ENCODE measurements at regions not wholly inside any gene's neighbourhood (a gene's known extent, or its start where the extent isn't known, plus 50 kb on each side); places are given as distances from the start of the nearest gene placed in this dataset.

DNA sequence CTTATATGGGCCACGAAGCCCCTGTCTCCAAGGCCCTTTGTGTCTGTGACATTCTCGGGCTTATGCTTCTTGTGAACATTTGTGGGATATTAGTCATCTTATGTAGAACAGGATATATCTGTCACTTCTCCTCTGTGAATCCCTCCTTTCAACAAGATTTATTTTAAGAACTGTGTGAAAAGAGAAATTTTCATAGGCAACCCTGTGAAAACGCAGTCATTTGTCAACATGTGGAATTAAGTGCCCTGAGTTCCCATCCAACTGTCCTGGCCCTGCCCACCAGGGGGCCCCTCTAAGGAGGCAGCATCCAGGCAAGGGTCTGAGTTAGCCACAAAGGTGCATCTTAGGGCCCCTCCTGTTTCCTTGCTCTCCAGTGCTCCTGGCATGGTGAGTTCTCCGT is 76.8 kb upstream of the CHRNA7 start:
- Histone ChIP-seq H3K27me3 (ENCODE audit: control insufficient read depth in 1 of 2, insufficient read depth in 2 of 2, low read length in 2 of 2) (peaks cover 7 to 8% of the 10 kb centered on the region in 2 donors), H3K9ac (ENCODE audit: low read length in 2 of 2) (no peak overlapping the region), H3K9me3 (ENCODE audit: control insufficient read depth in 2 of 2, low read length in 2 of 2) (peaks cover 4 to 5% of the 10 kb centered on the region in 2 donors), H3K4me3 (ENCODE audit: low read length in 2 of 2) (no peak overlapping the region), H3K4me1 (ENCODE audit: control insufficient read depth, insufficient read depth, low read length) (no peaks in the 10 kb centered on the region), H3K36me3 (ENCODE audit: control insufficient read depth in 2 of 2, insufficient read depth in 2 of 2, low read length in 2 of 2) (no peaks in the 10 kb centered on the region), H3K27ac (ENCODE audit: low read length) (no peak overlapping the region)

GRCh38 chr15:31954374-31955172 is 75.7 kb upstream of the CHRNA7 start:
- H3K36me3 ChIP-seq (ENCODE audit: control insufficient read depth in 2 of 2, insufficient read depth in 2 of 2, low read length in 2 of 2), result no peaks in the 10 kb centered on the region
- peaks cover 4 to 12% of the 10 kb centered on the region in 2 donors for H3K9me3 ChIP-seq (ENCODE audit: control insufficient read depth in 2 of 2, low read length in 2 of 2)
- H3K27me3 ChIP-seq (ENCODE audit: control insufficient read depth in 1 of 2, insufficient read depth in 2 of 2, low read length in 2 of 2), result peaks cover 7 to 8% of the 10 kb centered on the region in 2 donors
- no peak overlapping the region for H3K4me3 ChIP-seq (ENCODE audit: low read length in 2 of 2)
- H3K4me1 ChIP-seq (ENCODE audit: control insufficient read depth, insufficient read depth, low read length), result no peaks in the 10 kb centered on the region
- no peak overlapping the region for H3K27ac ChIP-seq (ENCODE audit: low read length)
- H3K9ac ChIP-seq (ENCODE audit: low read length in 2 of 2), result no peak overlapping the region

DNA sequence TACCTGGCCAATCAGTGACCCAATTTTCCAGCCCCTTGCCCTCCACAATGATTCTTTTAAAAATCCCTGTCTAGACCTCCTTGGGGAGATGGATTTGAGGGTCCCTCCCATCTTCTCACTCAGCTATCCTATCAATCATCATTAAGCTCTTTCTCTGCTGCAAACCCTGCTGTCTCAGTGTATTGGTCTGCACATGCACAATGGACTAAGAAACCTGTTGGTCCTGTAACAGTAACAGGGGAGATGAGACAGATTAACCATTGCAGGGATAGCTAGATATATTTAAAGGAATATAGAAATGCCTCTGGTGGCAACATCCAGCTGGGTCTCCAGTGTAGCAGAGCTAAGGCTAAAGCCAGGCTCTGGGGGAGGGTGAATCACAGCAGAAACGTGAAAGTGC is 74.6 kb upstream of the CHRNA7 start:
- Histone ChIP-seq H3K9ac (ENCODE audit: low read length in 2 of 2) (no peak overlapping the region), H3K36me3 (ENCODE audit: control insufficient read depth in 2 of 2, insufficient read depth in 2 of 2, low read length in 2 of 2) (no peaks in the 10 kb centered on the region), H3K4me1 (ENCODE audit: control insufficient read depth, insufficient read depth, low read length) (no peaks in the 10 kb centered on the region), H3K9me3 (ENCODE audit: control insufficient read depth in 2 of 2, low read length in 2 of 2) (peaks cover 4 to 12% of the 10 kb centered on the region in 2 donors), H3K4me3 (ENCODE audit: low read length in 2 of 2) (no peak overlapping the region), H3K27me3 (ENCODE audit: control insufficient read depth in 1 of 2, insufficient read depth in 2 of 2, low read length in 2 of 2) (peaks cover 7 to 8% of the 10 kb centered on the region in 2 donors), H3K27ac (ENCODE audit: low read length) (no peak overlapping the region)

DNA sequence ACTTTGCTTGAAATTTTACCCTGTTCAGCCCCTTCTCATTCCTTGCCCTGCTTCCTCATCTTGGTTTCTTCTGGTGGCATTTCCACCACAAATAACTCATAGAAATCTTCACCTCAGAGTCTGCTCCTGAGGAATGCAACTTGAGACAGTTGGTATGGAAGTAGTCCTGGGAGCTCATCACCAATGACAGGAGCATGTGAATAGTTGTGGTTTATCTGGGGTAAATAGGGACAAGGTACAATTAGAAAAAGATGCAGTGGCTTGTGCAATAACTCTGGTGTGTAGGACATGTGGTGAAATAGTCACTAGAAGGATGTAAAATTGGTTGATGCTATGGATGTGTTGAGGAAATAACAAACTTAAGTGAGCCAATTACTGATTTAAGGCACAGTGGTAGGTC is 72.7 kb upstream of the CHRNA7 start:
- Histone ChIP-seq H3K9ac (ENCODE audit: low read length in 2 of 2) (no peak overlapping the region), H3K4me1 (ENCODE audit: control insufficient read depth, insufficient read depth, low read length) (no peaks in the 10 kb centered on the region), H3K27me3 (ENCODE audit: control insufficient read depth in 1 of 2, insufficient read depth in 2 of 2, low read length in 2 of 2) (peaks cover 7 to 8% of the 10 kb centered on the region in 2 donors), H3K27ac (ENCODE audit: low read length) (no peak overlapping the region), H3K9me3 (ENCODE audit: control insufficient read depth in 2 of 2, low read length in 2 of 2) (peaks cover 4 to 12% of the 10 kb centered on the region in 2 donors), H3K4me3 (ENCODE audit: low read length in 2 of 2) (no peak overlapping the region), H3K36me3 (ENCODE audit: control insufficient read depth in 2 of 2, insufficient read depth in 2 of 2, low read length in 2 of 2) (no peaks in the 10 kb centered on the region)

GRCh38 chr15:31964586-31965307 is 65.6 kb upstream of the CHRNA7 start:
- Histone ChIP-seq H3K27me3 (ENCODE audit: control insufficient read depth in 1 of 2, insufficient read depth in 2 of 2, low read length in 2 of 2) (peaks cover 2 to 4% of the 10 kb centered on the region in 2 donors), H3K4me3 (ENCODE audit: low read length in 2 of 2) (no peak overlapping the region), H3K27ac (ENCODE audit: low read length) (no peak overlapping the region), H3K9me3 (ENCODE audit: control insufficient read depth in 2 of 2, low read length in 2 of 2) (peaks cover 0 to 2% of the 10 kb centered on the region in 2 donors), H3K4me1 (ENCODE audit: control insufficient read depth, insufficient read depth, low read length) (no peaks in the 10 kb centered on the region), H3K36me3 (ENCODE audit: control insufficient read depth in 2 of 2, insufficient read depth in 2 of 2, low read length in 2 of 2) (no peaks in the 10 kb centered on the region), H3K9ac (ENCODE audit: low read length in 2 of 2) (no peak overlapping the region)

DNA sequence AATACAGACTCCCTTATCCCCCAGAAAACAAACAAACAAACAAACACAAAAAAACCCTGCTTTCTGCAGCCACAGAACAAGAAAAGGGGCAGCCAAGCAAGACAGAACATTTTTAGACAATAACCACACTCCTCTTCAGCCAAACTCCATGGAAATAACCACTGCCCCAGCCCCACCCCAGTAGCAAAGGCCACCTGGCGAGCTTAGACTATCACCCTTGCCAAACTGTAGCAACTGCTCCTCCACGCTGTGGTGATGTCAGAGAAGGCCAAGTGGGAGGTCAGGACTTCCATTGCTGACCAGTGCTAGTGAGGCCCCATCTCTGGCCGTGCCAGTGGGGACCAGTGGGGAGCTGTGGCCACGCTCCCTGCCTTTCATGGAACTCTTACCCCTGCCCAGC is 60.3 kb upstream of the CHRNA7 start:
- H3K36me3 ChIP-seq (ENCODE audit: control insufficient read depth in 2 of 2, insufficient read depth in 2 of 2, low read length in 2 of 2), result no peaks in the 10 kb centered on the region
- H3K9me3 ChIP-seq (ENCODE audit: control insufficient read depth in 2 of 2, low read length in 2 of 2), result no peaks in the 10 kb centered on the region
- no peaks in the 10 kb centered on the region for H3K4me1 ChIP-seq (ENCODE audit: control insufficient read depth, insufficient read depth, low read length)
- no peak overlapping the region for H3K27ac ChIP-seq (ENCODE audit: low read length)
- H3K9ac ChIP-seq (ENCODE audit: low read length in 2 of 2), result no peak overlapping the region
- H3K27me3 ChIP-seq (ENCODE audit: control insufficient read depth in 1 of 2, insufficient read depth in 2 of 2, low read length in 2 of 2), result peaks cover 4 to 6% of the 10 kb centered on the region in 2 donors
- H3K4me3 ChIP-seq (ENCODE audit: low read length in 2 of 2), result no peak overlapping the region

- Histone ChIP-seq H3K9me3 (ENCODE audit: control insufficient read depth in 2 of 2, low read length in 2 of 2) (no peaks in the 10 kb centered on the region), H3K9ac (ENCODE audit: low read length in 2 of 2) (no peak overlapping the region), H3K4me1 (ENCODE audit: control insufficient read depth, insufficient read depth, low read length) (peaks cover 7% of the 10 kb centered on the region), H3K27me3 (ENCODE audit: control insufficient read depth in 1 of 2, insufficient read depth in 2 of 2, low read length in 2 of 2) (peaks cover 27 to 32% of the 10 kb centered on the region in 2 donors), H3K4me3 (ENCODE audit: low read length in 2 of 2) (no peak overlapping the region), H3K27ac (ENCODE audit: low read length) (no peak overlapping the region), H3K36me3 (ENCODE audit: control insufficient read depth in 2 of 2, insufficient read depth in 2 of 2, low read length in 2 of 2) (no peaks in the 10 kb centered on the region)
Measured at GRCh38 chr15:31973197-31973596, 57.1 kb upstream of the CHRNA7 start.

- no peak overlapping the region for H3K9ac ChIP-seq (ENCODE audit: low read length in 2 of 2)
- H3K9me3 ChIP-seq (ENCODE audit: control insufficient read depth in 2 of 2, low read length in 2 of 2), result no peaks in the 10 kb centered on the region
- H3K4me1 ChIP-seq (ENCODE audit: control insufficient read depth, insufficient read depth, low read length), result peaks cover 7% of the 10 kb centered on the region
- H3K36me3 ChIP-seq (ENCODE audit: control insufficient read depth in 2 of 2, insufficient read depth in 2 of 2, low read length in 2 of 2), result no peaks in the 10 kb centered on the region
- H3K27me3 ChIP-seq (ENCODE audit: control insufficient read depth in 1 of 2, insufficient read depth in 2 of 2, low read length in 2 of 2), result peaks cover 24 to 38% of the 10 kb centered on the region in 2 donors
- no peak overlapping the region for H3K27ac ChIP-seq (ENCODE audit: low read length)
- no peak overlapping the region for H3K4me3 ChIP-seq (ENCODE audit: low read length in 2 of 2)
Measured at GRCh38 chr15:31974154-31974794, 56.0 kb upstream of the CHRNA7 start.

DNA sequence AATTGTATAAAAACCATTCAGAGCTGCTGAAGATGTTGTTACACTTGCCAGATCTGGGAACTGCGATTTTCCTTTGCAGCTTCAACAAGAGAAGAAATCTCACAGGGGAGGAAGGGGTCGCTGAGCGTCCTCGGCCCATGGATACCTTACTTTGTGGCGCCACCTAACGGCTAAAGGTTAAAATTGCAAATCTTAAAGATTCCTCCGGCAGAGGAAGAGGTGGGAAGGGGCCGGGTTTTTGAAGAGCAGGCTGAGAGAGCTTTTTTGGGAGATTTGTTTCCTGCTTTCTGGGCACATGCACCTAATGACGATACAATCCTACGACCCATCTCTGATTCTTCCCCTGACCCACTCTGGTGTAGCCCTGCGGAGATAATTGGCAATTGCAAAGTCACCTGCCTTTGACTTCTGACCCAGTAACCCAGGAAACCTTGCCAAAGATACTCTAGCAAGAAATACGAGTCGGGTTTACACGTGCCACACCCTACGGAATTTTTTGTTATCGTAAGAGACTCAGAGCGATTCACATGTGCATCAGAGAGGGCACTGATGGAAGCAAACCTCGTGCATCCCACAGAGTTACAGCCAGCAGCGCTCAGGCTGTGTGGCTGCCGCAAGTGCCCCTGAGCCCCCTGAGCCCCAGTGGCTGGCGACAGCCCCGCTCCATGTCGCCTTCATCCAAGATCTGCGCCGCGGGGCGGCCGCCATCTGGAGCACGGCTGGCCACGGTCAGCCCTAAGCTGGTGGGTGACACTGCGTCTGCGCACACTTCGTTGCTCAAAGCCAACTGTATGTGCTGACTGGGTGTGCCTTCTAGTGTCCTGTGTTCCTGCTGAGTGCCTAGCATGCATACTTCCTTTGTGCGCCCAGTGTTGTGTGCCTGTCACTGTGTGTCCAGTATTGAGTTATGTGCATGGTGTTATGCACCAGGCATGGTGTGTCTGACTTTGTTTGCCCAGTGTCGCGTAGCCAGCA is 55.2 kb upstream of the CHRNA7 start:
- Histone ChIP-seq H3K4me3 (ENCODE audit: low read length in 2 of 2) (peak overlapping the region in 1 of 2 donors; percentile 49), H3K9me3 (ENCODE audit: control insufficient read depth in 2 of 2, low read length in 2 of 2) (no peaks in the 10 kb centered on the region), H3K27ac (ENCODE audit: low read length) (no peak overlapping the region), H3K4me1 (ENCODE audit: control insufficient read depth, insufficient read depth, low read length) (peaks cover 7% of the 10 kb centered on the region), H3K36me3 (ENCODE audit: control insufficient read depth in 2 of 2, insufficient read depth in 2 of 2, low read length in 2 of 2) (no peaks in the 10 kb centered on the region), H3K9ac (ENCODE audit: low read length in 2 of 2) (no peak overlapping the region), H3K27me3 (ENCODE audit: control insufficient read depth in 1 of 2, insufficient read depth in 2 of 2, low read length in 2 of 2) (peaks cover 24 to 38% of the 10 kb centered on the region in 2 donors)

DNA sequence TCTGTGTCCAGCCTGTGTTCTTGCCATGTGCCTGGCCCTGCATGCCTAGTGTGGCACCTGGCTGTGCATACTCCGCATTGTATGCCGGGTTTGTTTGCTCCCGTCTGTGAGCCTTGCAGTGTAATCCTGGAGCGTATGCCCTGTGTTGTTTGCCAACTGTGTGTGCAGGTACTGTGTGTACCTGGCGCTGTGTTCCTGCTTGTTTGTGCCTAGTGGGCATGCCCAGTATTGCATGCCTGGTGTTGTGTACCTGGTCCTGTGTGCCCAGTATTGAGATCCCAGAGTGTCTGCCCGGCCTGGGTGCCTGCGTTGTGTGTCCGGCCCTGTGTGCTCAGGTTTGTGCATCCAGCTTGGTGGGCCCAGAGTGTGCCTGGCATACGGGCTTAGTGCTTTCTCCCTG is 54.5 kb upstream of the CHRNA7 start:
- peaks cover 24 to 38% of the 10 kb centered on the region in 2 donors for H3K27me3 ChIP-seq (ENCODE audit: control insufficient read depth in 1 of 2, insufficient read depth in 2 of 2, low read length in 2 of 2)
- H3K27ac ChIP-seq (ENCODE audit: low read length), result no peak overlapping the region
- no peak overlapping the region for H3K9ac ChIP-seq (ENCODE audit: low read length in 2 of 2)
- H3K4me1 ChIP-seq (ENCODE audit: control insufficient read depth, insufficient read depth, low read length), result peaks cover 7% of the 10 kb centered on the region
- H3K9me3 ChIP-seq (ENCODE audit: control insufficient read depth in 2 of 2, low read length in 2 of 2), result no peaks in the 10 kb centered on the region
- no peaks in the 10 kb centered on the region for H3K36me3 ChIP-seq (ENCODE audit: control insufficient read depth in 2 of 2, insufficient read depth in 2 of 2, low read length in 2 of 2)
- H3K4me3 ChIP-seq (ENCODE audit: low read length in 2 of 2), result no peak overlapping the region
